ENCODE measurements at regions not wholly inside any gene's neighbourhood (a gene's known extent, or its start where the extent isn't known, plus 50 kb on each side); places are given as distances from the start of the nearest gene placed in this dataset.

- Histone ChIP-seq H3K4me3 (ENCODE audit: low read length) (no peak overlapping the region), H3K9me3 (ENCODE audit: control insufficient read depth, low read length) (no peaks in the 10 kb centered on the region), H3K36me3 (ENCODE audit: control insufficient read depth, insufficient read depth, low read length) (no peaks in the 10 kb centered on the region), H3K27me3 (ENCODE audit: control insufficient read depth, insufficient read depth, low read length, poor library complexity, severe bottlenecking) (no peaks in the 10 kb centered on the region), H3K4me1 (ENCODE audit: control insufficient read depth, insufficient read depth, low read length) (no peaks in the 10 kb centered on the region), H3K9ac (ENCODE audit: extremely low read depth, low read length, poor library complexity, severe bottlenecking) (no peak overlapping the region), H3K27ac (ENCODE audit: low read depth, low read length) (no peak overlapping the region)
- Mint-ChIP-seq H3K36me3 (ENCODE audit: low read depth) (no peaks in the 10 kb centered on the region), H3K9me3 (no peaks in the 10 kb centered on the region), H3K4me1 (no peaks in the 10 kb centered on the region), H3K27me3 (ENCODE audit: insufficient read depth) (peaks cover 5% of the 10 kb centered on the region), H3K4me3 (no peak overlapping the region), H3K27ac (no peak overlapping the region)
- DNase-seq, result no peak
- WGBS, 2 experiments (ENCODE audit: insufficient coverage in 1 of 2, insufficient read length in 1 of 2), result 84% methylated on average over 3 of the region's 3 CpGs; no CpG with 5 or more reads in 1 of the 2 experiments
- TF ChIP-seq CTCF (conservative IDR thresholded peaks at IDR 0.05), result no peak
Measured at GRCh38 chr14:98182393-98183055, 1089.5 kb downstream of the BCL11B start.

- H3K27ac Mint-ChIP-seq, result no peak overlapping the region
- WGBS, 2 experiments (ENCODE audit: insufficient coverage in 1 of 2, insufficient read length in 1 of 2), result 89 to 100% methylated on average over 1 to 4 of the region's 4 CpGs
- Histone ChIP-seq H3K4me3 (ENCODE audit: low read length) (no peak overlapping the region), H3K9me3 (ENCODE audit: control insufficient read depth, low read length) (no peaks in the 10 kb centered on the region), H3K9ac (ENCODE audit: extremely low read depth, low read length, poor library complexity, severe bottlenecking) (no peak overlapping the region), H3K27me3 (ENCODE audit: control insufficient read depth, insufficient read depth, low read length, poor library complexity, severe bottlenecking) (no peaks in the 10 kb centered on the region), H3K27ac (ENCODE audit: low read depth, low read length) (no peak overlapping the region), H3K36me3 (ENCODE audit: control insufficient read depth, insufficient read depth, low read length) (no peaks in the 10 kb centered on the region), H3K4me1 (ENCODE audit: control insufficient read depth, insufficient read depth, low read length) (no peaks in the 10 kb centered on the region)
- no peak overlapping the region for H3K4me3 Mint-ChIP-seq
- H3K27me3 Mint-ChIP-seq (ENCODE audit: insufficient read depth), result peaks cover 5% of the 10 kb centered on the region
- H3K4me1 Mint-ChIP-seq, result no peaks in the 10 kb centered on the region
- H3K9me3 Mint-ChIP-seq, result no peaks in the 10 kb centered on the region
- no peak for TF ChIP-seq CTCF (conservative IDR thresholded peaks at IDR 0.05)
- H3K36me3 Mint-ChIP-seq (ENCODE audit: low read depth), result no peaks in the 10 kb centered on the region
- no peak for DNase-seq
Measured at GRCh38 chr14:98183556-98183955, 1088.4 kb downstream of the BCL11B start.

DNA sequence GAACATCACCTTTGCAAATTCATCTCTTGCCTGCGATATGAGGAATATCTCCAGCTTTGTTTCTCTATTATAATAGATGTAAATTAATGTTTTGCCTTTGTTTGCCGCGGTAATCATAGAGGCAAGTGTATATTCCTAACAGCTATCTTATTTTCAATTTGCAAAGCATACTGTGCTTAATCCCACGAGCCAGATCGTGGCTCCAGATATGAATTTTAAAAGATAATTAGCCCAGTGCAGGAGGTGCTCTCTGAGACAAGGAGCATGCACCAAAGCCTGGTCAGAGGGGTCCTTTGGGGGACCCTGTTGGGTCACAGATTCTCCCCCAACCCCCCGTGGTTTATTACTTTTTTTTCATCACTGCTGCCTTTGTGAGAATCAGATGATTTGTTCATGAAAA lies 1087.5 kb downstream of the BCL11B start:
- Mint-ChIP-seq H3K4me1 (peaks cover 4% of the 10 kb centered on the region), H3K27ac (no peak overlapping the region), H3K4me3 (no peak overlapping the region), H3K36me3 (ENCODE audit: low read depth) (no peaks in the 10 kb centered on the region), H3K27me3 (ENCODE audit: insufficient read depth) (peaks cover 5% of the 10 kb centered on the region), H3K9me3 (no peaks in the 10 kb centered on the region)
- no peak for DNase-seq
- no peaks in the 10 kb centered on the region for H3K9me3 ChIP-seq (ENCODE audit: control insufficient read depth, low read length)
- H3K4me3 ChIP-seq (ENCODE audit: low read length), result no peak overlapping the region
- H3K36me3 ChIP-seq (ENCODE audit: control insufficient read depth, insufficient read depth, low read length), result no peaks in the 10 kb centered on the region
- no peaks in the 10 kb centered on the region for H3K27me3 ChIP-seq (ENCODE audit: control insufficient read depth, insufficient read depth, low read length, poor library complexity, severe bottlenecking)
- no peak overlapping the region for H3K9ac ChIP-seq (ENCODE audit: extremely low read depth, low read length, poor library complexity, severe bottlenecking)
- WGBS, 2 experiments (ENCODE audit: insufficient coverage in 1 of 2, insufficient read length in 1 of 2), result 88% methylated on average over 3 to 5 of the region's 6 CpGs
- no peak for TF ChIP-seq CTCF (conservative IDR thresholded peaks at IDR 0.05)
- no peak overlapping the region for H3K27ac ChIP-seq (ENCODE audit: low read depth, low read length)
- no peaks in the 10 kb centered on the region for H3K4me1 ChIP-seq (ENCODE audit: control insufficient read depth, insufficient read depth, low read length)

Data from endodermal cell (in vitro differentiated cells).